Ishikawa (cell line): ENCODE measurements at regions not wholly inside any gene's neighbourhood (a gene's known extent, or its start where the extent isn't known, plus 50 kb on each side); places are given as distances from the start of the nearest gene placed in this dataset.

Source experiments
- EP300 ChIP-seq: IDR thresholded peaks from 2 replicates; pipeline ENCODE4 v1.6.1; 2012; ENCODE audit warnings: borderline replicate concordance
- FOXM1 ChIP-seq: IDR thresholded peaks from 2 replicates; pipeline ENCODE4 v1.6.1; 2012; ENCODE audit warnings: low read depth, borderline replicate concordance
- MAX ChIP-seq: IDR thresholded peaks from 2 replicates; pipeline ENCODE4 v1.6.1; 2012
- TAF1 ChIP-seq: IDR thresholded peaks from 2 replicates; pipeline ENCODE4 v1.6.1; 2012; ENCODE audit warnings: low read depth, mild to moderate bottlenecking
- TCF12 ChIP-seq: IDR thresholded peaks from 2 replicates; pipeline ENCODE4 v1.6.1; 2012; ENCODE audit warnings: low read depth
- ZBTB7A ChIP-seq: IDR thresholded peaks from 2 replicates; pipeline ENCODE4 v1.6.1; 2012; ENCODE audit warnings: low read depth

GRCh38 chr11:37978647-37979046 lies 1380.6 kb upstream of the RAG2 start:
- no peak for TF ChIP-seq TCF12
- TF ChIP-seq FOXM1: no peak
- TF ChIP-seq EP300: no peak
- no peak for TF ChIP-seq TAF1
- no peak for TF ChIP-seq MAX
- no peak for TF ChIP-seq ZBTB7A
